Effector memory CD4-positive, alpha-beta T cell (primary cell): ENCODE measurements at regions not wholly inside any gene's neighbourhood (a gene's known extent, or its start where the extent isn't known, plus 50 kb on each side); places are given as distances from the start of the nearest gene placed in this dataset.

Source experiments
- DNase-seq, 3 donors: peaks; one replicate each; pipeline ENCODE4 v3.0.0-alpha.2; 2020
- H3K27ac ChIP-seq: 2 replicates; pipeline ENCODE4 v1.7.0; 2013; ENCODE audit warnings: mild to moderate bottlenecking, low read length, moderate library complexity; ENCODE audit not compliant: insufficient read depth, poor library complexity, severe bottlenecking
- H3K27me3 ChIP-seq: replicated peaks from 2 replicates; pipeline ENCODE4 v1.7.0; 2013; ENCODE audit warnings: mild to moderate bottlenecking, low read length; ENCODE audit not compliant: insufficient read depth, control insufficient read depth, poor library complexity, severe bottlenecking
- H3K36me3 ChIP-seq: 2 replicates; pipeline ENCODE4 v1.7.0; 2013; ENCODE audit warnings: mild to moderate bottlenecking, low read length, moderate library complexity; ENCODE audit not compliant: control insufficient read depth, insufficient read depth
- H3K4me1 ChIP-seq: 2 replicates; pipeline ENCODE4 v1.7.0; 2013; ENCODE audit warnings: low read length, mild to moderate bottlenecking; ENCODE audit not compliant: control insufficient read depth, insufficient read depth, poor library complexity, severe bottlenecking
- H3K4me3 ChIP-seq: 2 replicates; pipeline ENCODE4 v1.7.0; 2013; ENCODE audit warnings: low read length, low read depth, mild to moderate bottlenecking; ENCODE audit not compliant: insufficient read depth, poor library complexity, severe bottlenecking
- H3K9me3 ChIP-seq: 2 replicates; pipeline ENCODE4 v1.7.0; 2013; ENCODE audit warnings: mild to moderate bottlenecking, low read length, moderate library complexity; ENCODE audit not compliant: control insufficient read depth

GRCh38 chrX:4841216-4841745 lies 1127.8 kb upstream of the PRKX start:
- DNase-seq = no peak
- H3K9me3 ChIP-seq = no peaks in the 10 kb centered on the region
- no peaks in the 10 kb centered on the region for H3K36me3 ChIP-seq
- H3K4me3 ChIP-seq = no peak overlapping the region
- no peaks in the 10 kb centered on the region for H3K27me3 ChIP-seq
- H3K27ac ChIP-seq = no peak overlapping the region
- H3K4me1 ChIP-seq = no peaks in the 10 kb centered on the region

- Histone ChIP-seq H3K36me3 (no peaks in the 10 kb centered on the region), H3K4me3 (no peak overlapping the region), H3K27ac (no peak overlapping the region), H3K27me3 (no peaks in the 10 kb centered on the region), H3K4me1 (no peaks in the 10 kb centered on the region), H3K9me3 (no peaks in the 10 kb centered on the region)
- no peak for DNase-seq
These were observed 1118.1 kb upstream of the PRKX start for GRCh38 chrX:4831574-4831973.

- no peaks in the 10 kb centered on the region for H3K27me3 ChIP-seq
- DNase-seq = no peak
- H3K4me1 ChIP-seq = no peaks in the 10 kb centered on the region
- no peak overlapping the region for H3K4me3 ChIP-seq
- no peaks in the 10 kb centered on the region for H3K9me3 ChIP-seq
- H3K27ac ChIP-seq = no peak overlapping the region
- no peaks in the 10 kb centered on the region for H3K36me3 ChIP-seq
These were observed 1117.6 kb upstream of the PRKX start for GRCh38 chrX:4830880-4831557.

GRCh38 chrX:4825550-4825949 lies 1112.1 kb upstream of the PRKX start:
- no peaks in the 10 kb centered on the region for H3K4me1 ChIP-seq
- no peak overlapping the region for H3K4me3 ChIP-seq
- H3K36me3 ChIP-seq = no peaks in the 10 kb centered on the region
- H3K9me3 ChIP-seq = no peaks in the 10 kb centered on the region
- H3K27ac ChIP-seq = no peak overlapping the region
- DNase-seq = no peak
- H3K27me3 ChIP-seq = no peaks in the 10 kb centered on the region

- Histone ChIP-seq H3K27me3 (no peaks in the 10 kb centered on the region), H3K9me3 (peaks cover under 1% of the 10 kb centered on the region), H3K27ac (no peak overlapping the region), H3K4me3 (no peak overlapping the region), H3K36me3 (no peaks in the 10 kb centered on the region), H3K4me1 (no peaks in the 10 kb centered on the region)
- no peak for DNase-seq
These were observed 1096.1 kb upstream of the PRKX start for GRCh38 chrX:4809571-4809970.

GRCh38 chrX:4805502-4805901 lies 1092.1 kb upstream of the PRKX start:
- DNase-seq = no peak

GRCh38 chrX:4800756-4801155 lies 1087.3 kb upstream of the PRKX start:
- peaks cover 3% of the 10 kb centered on the region for H3K9me3 ChIP-seq

More at GRCh38 chrX:4805502-4805901, 1092.1 kb upstream of the PRKX start:
- Histone ChIP-seq H3K27ac (no peak overlapping the region), H3K4me1 (no peaks in the 10 kb centered on the region), H3K27me3 (no peaks in the 10 kb centered on the region), H3K4me3 (no peak overlapping the region), H3K36me3 (no peaks in the 10 kb centered on the region), H3K9me3 (peaks cover 3% of the 10 kb centered on the region)

GRCh38 chrX:4787971-4788370 lies 1074.5 kb upstream of the PRKX start:
- H3K4me1 ChIP-seq = no peaks in the 10 kb centered on the region
- H3K4me3 ChIP-seq = no peak overlapping the region
- H3K9me3 ChIP-seq = no peaks in the 10 kb centered on the region
- DNase-seq = no peak
- no peaks in the 10 kb centered on the region for H3K27me3 ChIP-seq
- no peaks in the 10 kb centered on the region for H3K36me3 ChIP-seq
- H3K27ac ChIP-seq = no peak overlapping the region

More at GRCh38 chrX:4800756-4801155, 1087.3 kb upstream of the PRKX start:
- Histone ChIP-seq H3K27me3 (no peaks in the 10 kb centered on the region), H3K4me3 (no peak overlapping the region), H3K27ac (no peak overlapping the region), H3K36me3 (no peaks in the 10 kb centered on the region), H3K4me1 (no peaks in the 10 kb centered on the region)
- DNase-seq = no peak

- Histone ChIP-seq H3K27ac (no peak overlapping the region), H3K4me3 (no peak overlapping the region), H3K27me3 (no peaks in the 10 kb centered on the region), H3K9me3 (no peaks in the 10 kb centered on the region), H3K4me1 (no peaks in the 10 kb centered on the region), H3K36me3 (no peaks in the 10 kb centered on the region)
- DNase-seq = no peak
These were observed 1051.4 kb upstream of the PRKX start for GRCh38 chrX:4764888-4765287.

- no peak for DNase-seq
- Histone ChIP-seq H3K4me1 (no peaks in the 10 kb centered on the region), H3K4me3 (no peak overlapping the region), H3K9me3 (no peaks in the 10 kb centered on the region), H3K27ac (no peak overlapping the region), H3K27me3 (no peaks in the 10 kb centered on the region), H3K36me3 (no peaks in the 10 kb centered on the region)
These were observed 1048.7 kb upstream of the PRKX start for GRCh38 chrX:4762196-4762595.
